HEK293 (cell line): ENCODE measurements at regions not wholly inside any gene's neighbourhood (a gene's known extent, or its start where the extent isn't known, plus 50 kb on each side); places are given as distances from the start of the nearest gene placed in this dataset.

Experiments
- CTCF ChIA-PET: fragments of 350-600 bp; formaldehyde crosslinking; extraction: SDS; loops from one replicate; lab custom pipeline; 2021; ENCODE audit warnings: antibody characterized with exemption; lab: Yijun Ruan, JAX
- POLR2A ChIA-PET: fragments of 300-600 bp; formaldehyde crosslinking; extraction: SDS; loops from one replicate; lab custom pipeline; 2020; ENCODE audit warnings: antibody characterized with exemption, inconsistent platforms; lab: Yijun Ruan, JAX
- H3K27ac ChIP-seq: fragments of 200-500 bp; sonication (Bioruptor generic); 2 replicates; pipeline ENCODE4 v1.5.1; 2014; ENCODE audit warnings: low read depth, low read length, control low read depth, inconsistent platforms; ENCODE audit errors: extremely low read depth
- H3K36me3 ChIP-seq, 2 experiments: fragments of 200-500 bp in 1 of 2; sonication (Bioruptor generic) in 1 of 2; 1 replicate in 1 of 2; 2 replicates in 1 of 2; pipeline ENCODE4 v1.5.1; 2014 to 2017; ENCODE audit warnings: inconsistent platforms in 2 of 2, low read length in 2 of 2; ENCODE audit not compliant: control insufficient read depth in 2 of 2, insufficient read depth in 1 of 2
- H3K4me1 ChIP-seq: fragments of 200-500 bp; sonication (Bioruptor generic); 2 replicates; pipeline ENCODE4 v1.5.1; 2014; ENCODE audit warnings: mild to moderate bottlenecking, low read length, inconsistent platforms; ENCODE audit not compliant: control insufficient read depth, insufficient read depth
- H3K4me3 ChIP-seq: 2 replicates; pipeline ENCODE4 v1.5.1; 2011; ENCODE audit warnings: low read depth, mild to moderate bottlenecking, control low read depth, low read length, moderate library complexity
- H3K9me3 ChIP-seq: fragments of 200-500 bp; sonication (Bioruptor generic); 2 replicates; pipeline ENCODE4 v1.5.1; 2014; ENCODE audit warnings: low read depth, low read length, inconsistent platforms; ENCODE audit not compliant: control insufficient read depth, insufficient read depth
- GLIS1 ChIP-seq: fragments of 450-650 bp; formaldehyde crosslinking; IDR thresholded peaks from 2 replicates; pipeline ENCODE4 v1.5.1; 2016; ENCODE audit warnings: missing biosample characterization, missing genetic modification characterization
- KLF1 ChIP-seq: fragments of 450-650 bp; formaldehyde crosslinking; IDR thresholded peaks from 2 replicates; pipeline ENCODE4 v1.5.1; 2016; ENCODE audit warnings: missing biosample characterization, missing genetic modification characterization
- KLF7 ChIP-seq: fragments of 450-650 bp; formaldehyde crosslinking; IDR thresholded peaks from 2 replicates; pipeline ENCODE4 v1.5.1; 2016; ENCODE audit warnings: missing biosample characterization, missing genetic modification characterization, borderline replicate concordance
- SP3 ChIP-seq: fragments of 450-650 bp; formaldehyde crosslinking; IDR thresholded peaks from 2 replicates; pipeline ENCODE4 v1.5.1; 2016; ENCODE audit warnings: missing biosample characterization, missing genetic modification characterization
- WT1 ChIP-seq: fragments of 450-650 bp; formaldehyde crosslinking; IDR thresholded peaks from 2 replicates; pipeline ENCODE4 v1.5.1; 2016; ENCODE audit warnings: missing biosample characterization, missing genetic modification characterization
- YY2 ChIP-seq: fragments of 450-650 bp; formaldehyde crosslinking; IDR thresholded peaks from 2 replicates; pipeline ENCODE4 v1.5.1; 2016; ENCODE audit warnings: missing biosample characterization, missing genetic modification characterization
- ZFP37 ChIP-seq: fragments of 450-650 bp; formaldehyde crosslinking; IDR thresholded peaks from 2 replicates; pipeline ENCODE4 v1.5.1; 2016; ENCODE audit warnings: missing biosample characterization, missing genetic modification characterization
- ZNF366 ChIP-seq: fragments of 450-650 bp; formaldehyde crosslinking; conservative IDR thresholded peaks from 2 replicates; pipeline ENCODE4 v1.5.1; 2016; ENCODE audit warnings: missing biosample characterization, missing genetic modification characterization
- ZNF37A ChIP-seq: fragments of 450-650 bp; IDR thresholded peaks from 2 replicates; pipeline ENCODE4 v1.5.1; 2018; ENCODE audit warnings: missing biosample characterization, missing genetic modification characterization
- ZNF394 ChIP-seq: fragments of 450-650 bp; formaldehyde crosslinking; IDR thresholded peaks from 2 replicates; pipeline ENCODE4 v1.5.1; 2016; ENCODE audit warnings: missing biosample characterization, missing genetic modification characterization, mild to moderate bottlenecking, moderate library complexity, borderline replicate concordance
- ZNF416 ChIP-seq: fragments of 450-650 bp; formaldehyde crosslinking; IDR thresholded peaks from 2 replicates; pipeline ENCODE4 v1.5.1; 2016; ENCODE audit warnings: missing biosample characterization, missing genetic modification characterization
- ZNF518A ChIP-seq: fragments of 450-650 bp; formaldehyde crosslinking; conservative IDR thresholded peaks from 2 replicates; pipeline ENCODE4 v1.5.1; 2016; ENCODE audit warnings: low read depth, missing biosample characterization, missing genetic modification characterization
- ZNF558 ChIP-seq: fragments of 450-650 bp; formaldehyde crosslinking; IDR thresholded peaks from 2 replicates; pipeline ENCODE4 v1.5.1; 2016; ENCODE audit warnings: missing biosample characterization, missing genetic modification characterization
- ZNF654 ChIP-seq: fragments of 450-650 bp; formaldehyde crosslinking; IDR thresholded peaks from 2 replicates; pipeline ENCODE4 v1.5.1; 2016; ENCODE audit warnings: low read depth, missing biosample characterization, missing genetic modification characterization
- ZNF792 ChIP-seq: fragments of 450-650 bp; formaldehyde crosslinking; IDR thresholded peaks from 2 replicates; pipeline ENCODE4 v1.5.1; 2016; ENCODE audit warnings: missing biosample characterization, missing genetic modification characterization
- ZSCAN23 ChIP-seq: fragments of 450-650 bp; formaldehyde crosslinking; IDR thresholded peaks from 2 replicates; pipeline ENCODE4 v1.5.1; 2016; ENCODE audit warnings: missing biosample characterization, missing genetic modification characterization
- TF ChIP-seq, protein P1 (sequence below): fragments of 450-650 bp; formaldehyde crosslinking; IDR thresholded peaks from 2 replicates; pipeline ENCODE4 v1.5.1; 2016; ENCODE audit warnings: missing biosample characterization, missing genetic modification characterization
- TF ChIP-seq, protein P2 (sequence below): fragments of 450-650 bp; formaldehyde crosslinking; IDR thresholded peaks from 2 replicates; pipeline ENCODE4 v1.5.1; 2016; ENCODE audit warnings: missing biosample characterization, missing genetic modification characterization, borderline replicate concordance
- TF ChIP-seq, protein P3 (sequence below): fragments of 450-650 bp; formaldehyde crosslinking; IDR thresholded peaks from 2 replicates; pipeline ENCODE4 v1.5.1; 2016; ENCODE audit warnings: missing biosample characterization, missing genetic modification characterization
- TF ChIP-seq, protein P4 (sequence below): fragments of 450-650 bp; formaldehyde crosslinking; IDR thresholded peaks from 2 replicates; pipeline ENCODE4 v1.5.1; 2016; ENCODE audit warnings: missing biosample characterization, missing genetic modification characterization

GRCh38 chr10:129027906-129028305, 439.1 kb upstream of the MGMT start (continued):
- TF ChIP-seq ZNF518A (no peak), ZSCAN23 (tag by site-specific recombination) (no peak), ZNF37A (tag by site-specific recombination) (no peak), WT1 (no peak), ZNF654 (tag by site-specific recombination) (no peak), KLF7 (tag by site-specific recombination) (no peak), ZNF366 (tag by site-specific recombination) (no peak)
- TF ChIP-seq, protein P1, sequence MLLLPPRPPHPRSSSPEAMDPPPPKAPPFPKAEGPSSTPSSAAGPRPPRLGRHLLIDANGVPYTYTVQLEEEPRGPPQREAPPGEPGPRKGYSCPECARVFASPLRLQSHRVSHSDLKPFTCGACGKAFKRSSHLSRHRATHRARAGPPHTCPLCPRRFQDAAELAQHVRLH, result no peak

GRCh38 chr10:129028451-129028850, 438.6 kb upstream of the MGMT start:
- ChIA-PET CTCF (interaction anchor here (0.6 kb wide), 1 partner anchor 255 kb away, joined by 3 read pairs; no protein-coding TSS in a partner anchor), POLR2A (no interaction called here)
- no peak for TF ChIP-seq YY2 (tag by site-specific recombination)
- TF ChIP-seq, protein P2, sequence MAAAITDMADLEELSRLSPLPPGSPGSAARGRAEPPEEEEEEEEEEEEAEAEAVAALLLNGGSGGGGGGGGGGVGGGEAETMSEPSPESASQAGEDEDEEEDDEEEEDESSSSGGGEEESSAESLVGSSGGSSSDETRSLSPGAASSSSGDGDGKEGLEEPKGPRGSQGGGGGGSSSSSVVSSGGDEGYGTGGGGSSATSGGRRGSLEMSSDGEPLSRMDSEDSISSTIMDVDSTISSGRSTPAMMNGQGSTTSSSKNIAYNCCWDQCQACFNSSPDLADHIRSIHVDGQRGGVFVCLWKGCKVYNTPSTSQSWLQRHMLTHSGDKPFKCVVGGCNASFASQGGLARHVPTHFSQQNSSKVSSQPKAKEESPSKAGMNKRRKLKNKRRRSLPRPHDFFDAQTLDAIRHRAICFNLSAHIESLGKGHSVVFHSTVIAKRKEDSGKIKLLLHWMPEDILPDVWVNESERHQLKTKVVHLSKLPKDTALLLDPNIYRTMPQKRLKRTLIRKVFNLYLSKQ (tag by site-specific recombination), result no peak
- TF ChIP-seq ZNF558 (tag by site-specific recombination), result no peak
- no peak for TF ChIP-seq KLF7 (tag by site-specific recombination)
- TF ChIP-seq ZNF792 (tag by site-specific recombination), result no peak
- TF ChIP-seq KLF1 (tag by site-specific recombination), result no peak
- TF ChIP-seq, protein P3, sequence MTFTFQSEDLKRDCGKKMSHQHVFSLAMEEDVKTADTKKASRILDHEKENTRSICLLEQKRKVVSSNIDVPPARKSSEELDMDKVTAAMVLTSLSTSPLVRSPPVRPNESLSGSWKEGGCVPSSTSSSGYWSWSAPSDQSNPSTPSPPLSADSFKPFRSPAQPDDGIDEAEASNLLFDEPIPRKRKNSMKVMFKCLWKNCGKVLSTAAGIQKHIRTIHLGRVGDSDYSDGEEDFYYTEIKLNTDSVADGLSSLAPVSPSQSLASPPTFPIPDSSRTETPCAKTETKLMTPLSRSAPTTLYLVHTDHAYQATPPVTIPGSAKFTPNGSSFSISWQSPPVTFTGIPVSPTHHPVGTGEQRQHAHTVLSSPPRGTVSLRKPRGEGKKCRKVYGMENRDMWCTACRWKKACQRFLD (tag by site-specific recombination), result no peak
- TF ChIP-seq SP3 (tag by site-specific recombination), result no peak
- no peak for TF ChIP-seq GLIS1 (tag by site-specific recombination)
- no peak for TF ChIP-seq ZFP37 (tag by site-specific recombination)
- TF ChIP-seq ZNF416 (tag by site-specific recombination), result no peak
- TF ChIP-seq, protein P4, sequence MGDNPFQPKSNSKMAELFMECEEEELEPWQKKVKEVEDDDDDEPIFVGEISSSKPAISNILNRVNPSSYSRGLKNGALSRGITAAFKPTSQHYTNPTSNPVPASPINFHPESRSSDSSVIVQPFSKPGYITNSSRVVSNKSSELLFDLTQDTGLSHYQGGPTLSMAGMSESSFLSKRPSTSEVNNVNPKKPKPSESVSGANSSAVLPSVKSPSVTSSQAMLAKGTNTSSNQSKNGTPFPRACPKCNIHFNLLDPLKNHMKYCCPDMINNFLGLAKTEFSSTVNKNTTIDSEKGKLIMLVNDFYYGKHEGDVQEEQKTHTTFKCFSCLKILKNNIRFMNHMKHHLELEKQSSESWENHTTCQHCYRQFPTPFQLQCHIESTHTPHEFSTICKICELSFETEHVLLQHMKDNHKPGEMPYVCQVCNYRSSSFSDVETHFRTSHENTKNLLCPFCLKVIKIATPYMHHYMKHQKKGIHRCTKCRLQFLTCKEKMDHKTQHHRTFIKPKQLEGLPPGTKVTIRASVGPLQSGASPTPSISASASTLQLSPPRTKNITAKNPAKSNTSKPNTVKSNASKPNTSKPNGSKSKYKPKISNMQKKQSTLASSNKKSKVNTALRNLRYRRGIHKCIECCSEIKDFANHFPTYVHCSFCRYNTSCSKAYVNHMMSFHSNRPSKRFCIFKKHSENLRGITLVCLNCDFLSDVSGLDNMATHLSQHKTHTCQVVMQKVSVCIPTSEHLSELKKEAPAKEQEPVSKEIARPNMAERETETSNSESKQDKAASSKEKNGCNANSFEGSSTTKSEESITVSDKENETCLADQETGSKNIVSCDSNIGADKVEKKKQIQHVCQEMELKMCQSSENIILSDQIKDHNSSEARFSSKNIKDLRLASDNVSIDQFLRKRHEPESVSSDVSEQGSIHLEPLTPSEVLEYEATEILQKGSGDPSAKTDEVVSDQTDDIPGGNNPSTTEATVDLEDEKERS, result no peak
- no peak for TF ChIP-seq ZNF394 (tag by site-specific recombination)
- Histone ChIP-seq H3K4me1 (peaks cover 4% of the 10 kb centered on the region; the same call in 1 of the 2 replicates), H3K27ac (no peak overlapping the region), H3K9me3 (no peaks in the 10 kb centered on the region), H3K4me3 (no peak overlapping the region), H3K36me3 (no peaks in the 10 kb centered on the region)
